ENCODE measurements at regions not wholly inside any gene's neighbourhood (a gene's known extent, or its start where the extent isn't known, plus 50 kb on each side); places are given as distances from the start of the nearest gene placed in this dataset.

GRCh38 chr16:74035816-74036215, 260.8 kb upstream of the PSMD7 start:
- ATAC-seq (peak; percentile 90), FAIRE-seq (no peak), DNase-seq (ENCODE audit: low read depth, low spot score) (no peak)
- Histone ChIP-seq H3K4me3 (no peak overlapping the region), H4K20me1 (ENCODE audit: control insufficient read depth, insufficient read depth) (no peaks in the 10 kb centered on the region), H2AFZ (ENCODE audit: control insufficient read depth, low read depth, low read length) (no peak overlapping the region), H3K4me2 (ENCODE audit: control insufficient read depth, insufficient read depth) (no peak overlapping the region), H3K4me1 (ENCODE audit: control insufficient read depth, insufficient read depth, low read length) (no peaks in the 10 kb centered on the region), H3K36me3 (ENCODE audit: control insufficient read depth in 2 of 2, insufficient read depth in 2 of 2, low read length in 1 of 2) (no peaks in the 10 kb centered on the region), H3K27me3 (replicated peaks in 1 of 2; ENCODE audit: control insufficient read depth in 2 of 2, insufficient read depth in 2 of 2, low read length in 1 of 2) (no peaks in the 10 kb centered on the region), H3K27ac (ENCODE audit: control insufficient read depth, insufficient read depth) (no peak overlapping the region), H3K9me3 (replicated peaks; ENCODE audit: control insufficient read depth, insufficient read depth, low read length) (no peaks in the 10 kb centered on the region), H3K9ac (ENCODE audit: control insufficient read depth, insufficient read depth, low read length) (no peak overlapping the region), H3K79me2 (ENCODE audit: control insufficient read depth, insufficient read depth, low read length) (no peaks in the 10 kb centered on the region)
- BruUV-seq (replicated peaks): no TSS peak
- CTCF ChIA-PET: interaction anchor here (0.5 to 2.7 kb wide), 12 partner anchors 10 to 240 kb away, joined by 3 to 19 read pairs (median 6); no protein-coding TSS in a partner anchor
- POLR2A ChIA-PET: interaction anchor here (1.5 kb wide), 1 partner anchor 72 kb away, joined by 3 read pairs; no protein-coding TSS in a partner anchor
- WGBS (ENCODE audit: insufficient coverage, insufficient replicate concordance, low lambda C conversion rate, missing lambda C conversion rate): 0% methylated on average over 1 of the region's 1 CpG
- intact Hi-C loops (cut with micrococcal nuclease; ENCODE audit: unreplicated experiment) (loop anchor here (1.0 to 5.0 kb wide), 2 partner anchors 71 to 469 kb away; no protein-coding TSS in a partner anchor), in situ Hi-C loops (cut with MboI) (no loop called here)
- no peak for TF ChIP-seq ZSCAN29 (IDR thresholded peaks at IDR 0.05)
- no peak for TF ChIP-seq POLR2A (IDR thresholded peaks at IDR 0.05; ENCODE audit: low read depth, low read length)
- no peak for TF ChIP-seq ZNF24 (IDR thresholded peaks at IDR 0.05)
- peak; percentile 38; the same call in 1 of the 2 replicates for TF ChIP-seq RAD21 (IDR thresholded peaks at IDR 0.05; ENCODE audit: insufficient read depth, low read depth, low read length)
- TF ChIP-seq POLR2AphosphoS2 (IDR thresholded peaks at IDR 0.05; ENCODE audit: low read depth, low read length): no peak
- peak; percentile 23; the same call in 1 of the 2 replicates for TF ChIP-seq SMC3 (IDR thresholded peaks at IDR 0.05; ENCODE audit: borderline replicate concordance, low read length)
- TF ChIP-seq CTCF (IDR thresholded peaks at IDR 0.05 in 2 of 3, conservative IDR thresholded peaks at IDR 0.05 in 1 of 3; ENCODE audit: control insufficient read depth in 2 of 3, extremely low read depth in 1 of 3, insufficient read depth in 1 of 3, low read depth in 3 of 3, low read length in 3 of 3): peak; percentile 29 to 41 (median 36); a peak in 5 of 6 replicates
- peak; percentile 21; the same call in 1 of the 2 replicates for TF ChIP-seq SPI1 (IDR thresholded peaks at IDR 0.05; ENCODE audit: borderline replicate concordance, insufficient read depth, low read depth, low read length)
- TF ChIP-seq MEF2B (IDR thresholded peaks at IDR 0.05; ENCODE audit: partially characterized antibody, poor library complexity, severe bottlenecking): no peak
- RAD21 ChIA-PET (ENCODE audit: unreplicated experiment): interaction anchor here (1.7 to 2.2 kb wide), 2 partner anchors 29 to 71 kb away, joined by 5 to 10 read pairs; no protein-coding TSS in a partner anchor
- SMC1A ChIA-PET (ENCODE audit: uncharacterized antibody, unreplicated experiment): interaction anchor here (0.9 to 1.2 kb wide), 3 partner anchors 8 to 30 kb away, joined by 3 to 5 read pairs (median 3); no protein-coding TSS in a partner anchor
